ENCODE measurements at regions not wholly inside any gene's neighbourhood (a gene's known extent, or its start where the extent isn't known, plus 50 kb on each side); places are given as distances from the start of the nearest gene placed in this dataset.

DNA sequence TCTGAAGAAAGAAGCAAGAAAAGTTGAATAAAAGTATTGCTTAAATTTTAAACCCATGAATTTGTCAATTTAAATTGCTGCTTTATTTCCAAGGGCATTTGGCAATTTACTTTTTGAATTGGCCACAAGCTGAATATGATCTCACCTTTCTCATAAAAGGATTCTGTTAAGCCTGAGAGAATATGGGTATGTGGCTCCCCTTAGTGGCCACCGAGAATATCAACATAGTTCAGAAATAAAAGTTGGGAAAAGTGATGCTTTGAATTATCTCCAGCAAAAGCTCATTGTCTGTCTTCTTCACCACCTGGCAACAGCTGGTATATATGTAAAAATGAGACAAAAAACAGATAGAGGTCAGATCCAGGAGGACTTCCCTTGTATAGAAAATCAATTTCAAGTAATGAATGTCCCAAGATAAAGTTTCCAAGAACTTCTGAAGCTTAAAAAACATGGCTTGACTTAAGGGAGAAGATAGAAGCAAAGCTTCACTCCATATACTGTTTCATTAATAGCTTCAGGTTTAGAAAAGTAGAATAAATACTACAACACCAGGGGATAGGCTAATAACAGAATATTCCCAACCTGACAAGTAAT lies 290.7 kb upstream of the FAM241A start:
- Mint-ChIP-seq H3K36me3 (ENCODE audit: low read depth) (no peaks in the 10 kb centered on the region), H3K27ac (no peak overlapping the region), H3K4me3 (no peak overlapping the region), H3K27me3 (ENCODE audit: insufficient read depth) (no peaks in the 10 kb centered on the region), H3K9me3 (peaks cover 2% of the 10 kb centered on the region), H3K4me1 (peaks cover 6% of the 10 kb centered on the region)
- WGBS, 2 experiments (ENCODE audit: insufficient coverage in 1 of 2, insufficient read length in 1 of 2), result 0% methylated on average over 1 of the region's 1 CpG; no CpG with 5 or more reads in 1 of the 2 experiments
- TF ChIP-seq, protein P1, sequence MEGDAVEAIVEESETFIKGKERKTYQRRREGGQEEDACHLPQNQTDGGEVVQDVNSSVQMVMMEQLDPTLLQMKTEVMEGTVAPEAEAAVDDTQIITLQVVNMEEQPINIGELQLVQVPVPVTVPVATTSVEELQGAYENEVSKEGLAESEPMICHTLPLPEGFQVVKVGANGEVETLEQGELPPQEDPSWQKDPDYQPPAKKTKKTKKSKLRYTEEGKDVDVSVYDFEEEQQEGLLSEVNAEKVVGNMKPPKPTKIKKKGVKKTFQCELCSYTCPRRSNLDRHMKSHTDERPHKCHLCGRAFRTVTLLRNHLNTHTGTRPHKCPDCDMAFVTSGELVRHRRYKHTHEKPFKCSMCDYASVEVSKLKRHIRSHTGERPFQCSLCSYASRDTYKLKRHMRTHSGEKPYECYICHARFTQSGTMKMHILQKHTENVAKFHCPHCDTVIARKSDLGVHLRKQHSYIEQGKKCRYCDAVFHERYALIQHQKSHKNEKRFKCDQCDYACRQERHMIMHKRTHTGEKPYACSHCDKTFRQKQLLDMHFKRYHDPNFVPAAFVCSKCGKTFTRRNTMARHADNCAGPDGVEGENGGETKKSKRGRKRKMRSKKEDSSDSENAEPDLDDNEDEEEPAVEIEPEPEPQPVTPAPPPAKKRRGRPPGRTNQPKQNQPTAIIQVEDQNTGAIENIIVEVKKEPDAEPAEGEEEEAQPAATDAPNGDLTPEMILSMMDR (conservative IDR thresholded peaks at IDR 0.05), result peak; percentile 85
- Histone ChIP-seq H3K36me3 (ENCODE audit: control insufficient read depth, insufficient read depth, low read length) (no peaks in the 10 kb centered on the region), H3K27ac (ENCODE audit: low read depth, low read length) (no peak overlapping the region), H3K9ac (ENCODE audit: extremely low read depth, low read length, poor library complexity, severe bottlenecking) (no peak overlapping the region), H3K4me3 (ENCODE audit: low read length) (no peak overlapping the region), H3K4me1 (ENCODE audit: control insufficient read depth, insufficient read depth, low read length) (no peaks in the 10 kb centered on the region), H3K27me3 (ENCODE audit: control insufficient read depth, insufficient read depth, low read length, poor library complexity, severe bottlenecking) (no peaks in the 10 kb centered on the region), H3K9me3 (ENCODE audit: control insufficient read depth, low read length) (peaks cover 4% of the 10 kb centered on the region)
- DNase-seq, result peak; percentile 58

DNA sequence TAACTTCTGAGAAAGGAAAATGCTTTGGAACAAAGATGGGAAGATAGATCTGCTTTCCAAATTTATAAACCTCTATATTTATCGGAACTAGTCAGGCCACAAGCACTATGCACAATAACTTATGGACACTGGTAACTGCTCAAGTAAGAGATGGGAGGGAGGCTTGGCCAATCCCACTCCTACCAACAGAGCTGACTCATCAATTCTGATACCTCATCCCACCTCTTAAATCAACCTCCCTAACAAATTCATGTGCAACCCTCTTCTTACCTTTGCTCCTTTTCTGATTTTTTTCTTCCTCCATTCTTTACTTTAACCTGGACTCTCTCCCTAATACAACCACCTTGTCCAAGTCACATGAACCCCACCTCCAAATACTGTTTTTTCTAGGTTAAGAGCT lies 289.9 kb upstream of the FAM241A start:
- no peaks in the 10 kb centered on the region for H3K4me1 ChIP-seq (ENCODE audit: control insufficient read depth, insufficient read depth, low read length)
- no peak for DNase-seq
- 90% methylated on average over 1 of the region's 1 CpG; no CpG with 5 or more reads in 1 of the 2 experiments for WGBS, 2 experiments (ENCODE audit: insufficient coverage in 1 of 2, insufficient read length in 1 of 2)
- Mint-ChIP-seq H3K27me3 (ENCODE audit: insufficient read depth) (no peaks in the 10 kb centered on the region), H3K27ac (no peak overlapping the region), H3K9me3 (no peaks in the 10 kb centered on the region), H3K4me1 (peaks cover 6% of the 10 kb centered on the region), H3K36me3 (ENCODE audit: low read depth) (no peaks in the 10 kb centered on the region), H3K4me3 (no peak overlapping the region)
- H3K27me3 ChIP-seq (ENCODE audit: control insufficient read depth, insufficient read depth, low read length, poor library complexity, severe bottlenecking), result no peaks in the 10 kb centered on the region
- no peak overlapping the region for H3K9ac ChIP-seq (ENCODE audit: extremely low read depth, low read length, poor library complexity, severe bottlenecking)
- no peak overlapping the region for H3K27ac ChIP-seq (ENCODE audit: low read depth, low read length)
- H3K9me3 ChIP-seq (ENCODE audit: control insufficient read depth, low read length), result peaks cover under 1% of the 10 kb centered on the region
- H3K4me3 ChIP-seq (ENCODE audit: low read length), result no peak overlapping the region
- H3K36me3 ChIP-seq (ENCODE audit: control insufficient read depth, insufficient read depth, low read length), result no peaks in the 10 kb centered on the region
- TF ChIP-seq, protein P1 (conservative IDR thresholded peaks at IDR 0.05), result no peak

DNA sequence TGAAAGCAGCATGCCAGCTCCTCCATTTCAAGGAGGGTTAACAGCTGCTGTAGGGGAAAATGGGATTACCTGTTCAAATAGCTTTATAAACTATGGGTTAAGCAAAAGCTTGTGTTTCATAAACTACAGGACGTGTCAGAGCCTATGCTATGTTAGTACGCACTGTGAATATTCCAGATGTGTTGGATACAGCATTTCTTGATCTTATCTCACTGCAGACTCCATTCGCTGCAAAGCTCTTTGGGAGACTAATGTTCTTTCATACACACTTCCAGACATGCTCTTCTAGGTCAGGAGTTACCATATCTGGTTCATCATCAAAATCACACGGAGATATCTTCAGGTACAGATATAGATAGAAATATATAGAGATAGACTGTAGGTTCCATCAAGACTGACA lies 281.2 kb upstream of the FAM241A start:
- H3K27ac Mint-ChIP-seq, result no peak overlapping the region
- no peak overlapping the region for H3K27ac ChIP-seq (ENCODE audit: low read depth, low read length)
- H3K4me1 Mint-ChIP-seq, result peaks cover 19% of the 10 kb centered on the region
- no peaks in the 10 kb centered on the region for H3K27me3 ChIP-seq (ENCODE audit: control insufficient read depth, insufficient read depth, low read length, poor library complexity, severe bottlenecking)
- H3K9me3 ChIP-seq (ENCODE audit: control insufficient read depth, low read length), result no peaks in the 10 kb centered on the region
- no peak overlapping the region for H3K4me3 ChIP-seq (ENCODE audit: low read length)
- H3K9me3 Mint-ChIP-seq, result peaks cover 16% of the 10 kb centered on the region
- H3K27me3 Mint-ChIP-seq (ENCODE audit: insufficient read depth), result no peaks in the 10 kb centered on the region
- H3K36me3 ChIP-seq (ENCODE audit: control insufficient read depth, insufficient read depth, low read length), result no peaks in the 10 kb centered on the region
- no peaks in the 10 kb centered on the region for H3K36me3 Mint-ChIP-seq (ENCODE audit: low read depth)
- DNase-seq, result no peak
- WGBS, 2 experiments (ENCODE audit: insufficient coverage in 1 of 2, insufficient read length in 1 of 2), result 79% methylated on average over 3 to 4 of the region's 4 CpGs
- TF ChIP-seq, protein P1 (conservative IDR thresholded peaks at IDR 0.05), result no peak
- no peak overlapping the region for H3K9ac ChIP-seq (ENCODE audit: extremely low read depth, low read length, poor library complexity, severe bottlenecking)
- H3K4me1 ChIP-seq (ENCODE audit: control insufficient read depth, insufficient read depth, low read length), result no peaks in the 10 kb centered on the region
- H3K4me3 Mint-ChIP-seq, result no peak overlapping the region
